ENCODE measurements at regions not wholly inside any gene's neighbourhood (a gene's known extent, or its start where the extent isn't known, plus 50 kb on each side); places are given as distances from the start of the nearest gene placed in this dataset.

DNA sequence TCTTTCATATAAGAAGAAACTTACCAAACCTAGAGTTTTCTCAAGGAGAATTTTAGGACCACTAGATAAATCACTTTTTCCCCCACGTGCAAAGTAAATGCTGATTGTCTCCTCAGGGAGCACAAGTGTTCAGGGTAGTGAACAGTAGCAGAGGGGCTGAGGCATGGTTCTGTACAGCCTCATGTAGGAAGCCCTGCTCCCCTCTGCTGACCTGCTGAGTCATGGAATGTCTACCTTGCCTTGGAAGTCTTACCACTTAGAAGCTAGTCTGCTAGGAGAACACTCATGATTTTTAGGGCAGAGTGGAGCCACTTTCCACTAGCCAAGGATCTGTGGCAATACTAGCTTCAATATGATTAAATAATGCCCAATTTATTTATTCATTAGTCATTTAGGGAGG, 2120.6 kb upstream of the RAG2 start:
- TF ChIP-seq SUZ12 (IDR thresholded peaks at IDR 0.05) (no peak), ELF4 (IDR thresholded peaks at IDR 0.05) (no peak), NFRKB (IDR thresholded peaks at IDR 0.05) (no peak)
